ENCODE measurements at regions not wholly inside any gene's neighbourhood (a gene's known extent, or its start where the extent isn't known, plus 50 kb on each side); places are given as distances from the start of the nearest gene placed in this dataset.

- TF ChIP-seq CTCF (IDR thresholded peaks at IDR 0.05; ENCODE audit: low read depth, low read length, missing control alignments), result no peak
- DNase-seq (ENCODE audit: extremely low read depth, low read depth), result no peak
- H3K4me3 ChIP-seq (replicated peaks; ENCODE audit: low read depth, low read length), result no peak overlapping the region
These were observed 1394.3 kb downstream of the TBC1D22A start for GRCh38 chr22:48156603-48157355.

GRCh38 chr22:48155446-48155845, 1393.0 kb downstream of the TBC1D22A start:
- no peak for TF ChIP-seq CTCF (IDR thresholded peaks at IDR 0.05; ENCODE audit: low read depth, low read length, missing control alignments)

GRCh38 chr22:48154943-48155240, 1392.4 kb downstream of the TBC1D22A start:
- no peak for DNase-seq (ENCODE audit: extremely low read depth, low read depth)
- no peak for TF ChIP-seq CTCF (IDR thresholded peaks at IDR 0.05; ENCODE audit: low read depth, low read length, missing control alignments)
- no peak overlapping the region for H3K4me3 ChIP-seq (replicated peaks; ENCODE audit: low read depth, low read length)

More at GRCh38 chr22:48155446-48155845, 1393.0 kb downstream of the TBC1D22A start:
- H3K4me3 ChIP-seq (replicated peaks; ENCODE audit: low read depth, low read length), result no peak overlapping the region
- no peak for DNase-seq (ENCODE audit: extremely low read depth, low read depth)

GRCh38 chr22:48154169-48154942, 1391.9 kb downstream of the TBC1D22A start:
- H3K4me3 ChIP-seq (replicated peaks; ENCODE audit: low read depth, low read length), result no peak overlapping the region
- no peak for TF ChIP-seq CTCF (IDR thresholded peaks at IDR 0.05; ENCODE audit: low read depth, low read length, missing control alignments)
- no peak for DNase-seq (ENCODE audit: extremely low read depth, low read depth)

GRCh38 chr22:48153726-48154125, 1391.3 kb downstream of the TBC1D22A start:
- DNase-seq (ENCODE audit: extremely low read depth, low read depth), result no peak
- TF ChIP-seq CTCF (IDR thresholded peaks at IDR 0.05; ENCODE audit: low read depth, low read length, missing control alignments), result no peak
- no peak overlapping the region for H3K4me3 ChIP-seq (replicated peaks; ENCODE audit: low read depth, low read length)

- no peak for DNase-seq (ENCODE audit: extremely low read depth, low read depth)
- no peak for TF ChIP-seq CTCF (IDR thresholded peaks at IDR 0.05; ENCODE audit: low read depth, low read length, missing control alignments)
- H3K4me3 ChIP-seq (replicated peaks; ENCODE audit: low read depth, low read length), result no peak overlapping the region
These were observed 1390.5 kb downstream of the TBC1D22A start for GRCh38 chr22:48152916-48153315.
